H9 (cell line): ENCODE measurements at regions not wholly inside any gene's neighbourhood (a gene's known extent, or its start where the extent isn't known, plus 50 kb on each side); places are given as distances from the start of the nearest gene placed in this dataset.

Experiments
- DNase-seq: peaks from one replicate; pipeline ENCODE4 v3.0.0-alpha.2; 2017
- H2AFZ ChIP-seq: one replicate; pipeline ENCODE4 v1.6.1; 2013; ENCODE audit warnings: mild to moderate bottlenecking, low read length, control low read depth, moderate library complexity
- H2AK5ac ChIP-seq: 2 replicates; pipeline ENCODE4 v1.6.1; 2013; ENCODE audit warnings: low read length, control low read depth, mixed read lengths; ENCODE audit not compliant: insufficient read length
- H2BK120ac ChIP-seq: one replicate; pipeline ENCODE4 v1.6.1; 2013; ENCODE audit warnings: low read depth, mild to moderate bottlenecking, low read length, control low read depth, inconsistent platforms; ENCODE audit not compliant: poor library complexity, severe bottlenecking
- H2BK12ac ChIP-seq: 2 replicates; pipeline ENCODE4 v1.6.1; 2013; ENCODE audit warnings: low read length, control low read depth, mixed read lengths, low read depth; ENCODE audit not compliant: insufficient read length
- H2BK15ac ChIP-seq: 2 replicates; pipeline ENCODE4 v1.6.1; 2013; ENCODE audit warnings: low read depth, low read length, control low read depth
- H2BK20ac ChIP-seq: one replicate; pipeline ENCODE4 v1.6.1; 2013; ENCODE audit warnings: low read depth, mild to moderate bottlenecking, low read length, control low read depth, inconsistent platforms; ENCODE audit not compliant: poor library complexity, severe bottlenecking
- H2BK5ac ChIP-seq: 2 replicates; pipeline ENCODE4 v1.6.1; 2013; ENCODE audit warnings: low read length, control low read depth, mixed read lengths; ENCODE audit not compliant: insufficient read length
- H3K14ac ChIP-seq: 2 replicates; pipeline ENCODE4 v1.6.1; 2013; ENCODE audit warnings: low read length, control low read depth; ENCODE audit not compliant: insufficient read depth
- H3K18ac ChIP-seq: 2 replicates; pipeline ENCODE4 v1.6.1; 2013; ENCODE audit warnings: low read depth, mild to moderate bottlenecking, mixed read lengths, low read length, control low read depth; ENCODE audit not compliant: insufficient read length
- H3K23ac ChIP-seq: 2 replicates; pipeline ENCODE4 v1.6.1; 2013; ENCODE audit warnings: low read length, control low read depth, mixed read lengths, low read depth; ENCODE audit not compliant: insufficient read length
- H3K23me2 ChIP-seq: 2 replicates; pipeline ENCODE4 v1.6.1; 2013; ENCODE audit warnings: low read depth, mild to moderate bottlenecking, mixed read lengths, low read length, control low read depth; ENCODE audit not compliant: insufficient read length, poor library complexity, severe bottlenecking
- H3K27ac ChIP-seq: 2 replicates; pipeline ENCODE4 v1.5.1; 2013; ENCODE audit warnings: low read length, control low read depth, mixed read lengths, low read depth; ENCODE audit not compliant: insufficient read length
- H3K27me3 ChIP-seq: 2 replicates; pipeline ENCODE4 v1.6.1; 2013; ENCODE audit warnings: low read length, control low read depth, inconsistent platforms; ENCODE audit not compliant: insufficient read depth
- H3K4ac ChIP-seq: 2 replicates; pipeline ENCODE4 v1.6.1; 2013; ENCODE audit warnings: low read depth, mild to moderate bottlenecking, control low read depth, inconsistent platforms, low read length, moderate library complexity
- H3K4me1 ChIP-seq: 2 replicates; pipeline ENCODE4 v1.6.1; 2013; ENCODE audit warnings: low read length, control low read depth, inconsistent platforms; ENCODE audit not compliant: insufficient read depth
- H3K4me2 ChIP-seq: 2 replicates; pipeline ENCODE4 v1.6.1; 2013; ENCODE audit warnings: low read length, control low read depth, mixed read lengths; ENCODE audit not compliant: insufficient read length, insufficient read depth
- H3K56ac ChIP-seq: 2 replicates; pipeline ENCODE4 v1.6.1; 2013; ENCODE audit warnings: low read depth, mild to moderate bottlenecking, mixed read lengths, low read length, control low read depth; ENCODE audit not compliant: insufficient read length
- H3K79me1 ChIP-seq: 2 replicates; pipeline ENCODE4 v1.6.1; 2013; ENCODE audit warnings: low read depth, mild to moderate bottlenecking, moderate library complexity, low read length, control low read depth, inconsistent platforms; ENCODE audit not compliant: insufficient read depth, poor library complexity, severe bottlenecking
- H3K79me2 ChIP-seq: 2 replicates; pipeline ENCODE4 v1.6.1; 2013; ENCODE audit warnings: low read length, control low read depth, inconsistent platforms; ENCODE audit not compliant: insufficient read depth
- H3K9ac ChIP-seq: 2 replicates; pipeline ENCODE4 v1.6.1; 2013; ENCODE audit warnings: low read length, control low read depth, mixed read lengths; ENCODE audit not compliant: insufficient read length; ENCODE audit errors: extremely low read depth
- H3K9me3 ChIP-seq: one replicate; pipeline ENCODE4 v1.6.1; 2013; ENCODE audit warnings: low read depth, low read length, inconsistent platforms; ENCODE audit not compliant: control insufficient read depth
- H3T11ph ChIP-seq: one replicate; pipeline ENCODE4 v1.6.1; 2013; ENCODE audit warnings: mild to moderate bottlenecking, low read length, control low read depth, inconsistent platforms
- H4K20me1 ChIP-seq: one replicate; pipeline ENCODE4 v1.6.1; 2013; ENCODE audit not compliant: control insufficient read depth, insufficient read length, insufficient read depth
- H4K5ac ChIP-seq: 2 replicates; pipeline ENCODE4 v1.6.1; 2013; ENCODE audit warnings: low read depth, mild to moderate bottlenecking, mixed read lengths, low read length, control low read depth; ENCODE audit not compliant: insufficient read length
- H4K8ac ChIP-seq: replicated peaks from 2 replicates; pipeline ENCODE4 v1.6.1; 2013; ENCODE audit warnings: low read length, control low read depth, mixed read lengths, low read depth; ENCODE audit not compliant: insufficient read length
- H4K91ac ChIP-seq: 2 replicates; pipeline ENCODE4 v1.6.1; 2013; ENCODE audit warnings: low read depth, mild to moderate bottlenecking, moderate library complexity, mixed read lengths, low read length, control low read depth; ENCODE audit not compliant: insufficient read length
- H3K27ac Mint-ChIP-seq, 3 experiments: 2 replicates in 2 of 3; 3 replicates in 1 of 3; pipeline ENCODE4 v1.8.0; 2020 to 2021; ENCODE audit warnings: mixed read lengths in 3 of 3, mild to moderate bottlenecking in 1 of 3, moderate library complexity in 1 of 3
- H3K27me3 Mint-ChIP-seq: 2 replicates; pipeline ENCODE4 v1.8.0; 2021; ENCODE audit warnings: low read depth, mild to moderate bottlenecking, moderate library complexity, mixed read lengths
- H3K36me3 Mint-ChIP-seq, 3 experiments: 2 replicates in 2 of 3; 3 replicates in 1 of 3; pipeline ENCODE4 v1.8.0; 2020 to 2021; ENCODE audit warnings: low read depth in 3 of 3, mixed read lengths in 3 of 3; ENCODE audit not compliant: insufficient read depth in 1 of 3
- H3K4me1 Mint-ChIP-seq, 2 experiments: 2 replicates each; pipeline ENCODE4 v1.8.0; 2020; ENCODE audit warnings: mixed read lengths in 2 of 2
- H3K4me3 Mint-ChIP-seq, 2 experiments: 2 replicates in 1 of 2; 3 replicates in 1 of 2; pipeline ENCODE4 v1.8.0; 2020 to 2021; ENCODE audit warnings: mild to moderate bottlenecking in 2 of 2, mixed read lengths in 2 of 2, moderate library complexity in 1 of 2
- H3K9me3 Mint-ChIP-seq, 2 experiments: 2 replicates in 1 of 2; 3 replicates in 1 of 2; pipeline ENCODE4 v1.8.0; 2020; ENCODE audit warnings: mild to moderate bottlenecking in 2 of 2, mixed read lengths in 2 of 2, moderate library complexity in 1 of 2
- CTCF ChIP-seq: fragments of 200-600 bp; sonication (generic); conservative IDR thresholded peaks from 3 replicates; pipeline ENCODE4 v1.8.0; 2021; ENCODE audit warnings: antibody characterized with exemption, mild to moderate bottlenecking
- WGBS: extraction: QIAGEN DNeasy Blood & Tissue Kit; methylation state at CpG from one replicate; pipeline ENCODE4 v1.1.7; 2013; ENCODE audit warnings: missing lambda C conversion rate, low lambda C conversion rate, mixed read lengths; ENCODE audit not compliant: insufficient read length; ENCODE audit errors: extremely low coverage; 5-methylcytosine and 5-hydroxymethylcytosine counted together

GRCh38 chr7:26588511-26588910 is 275.9 kb downstream of the SKAP2 start:
- Histone ChIP-seq H3K4me2 (no peak overlapping the region), H2BK120ac (no peak overlapping the region), H3K79me2 (no peaks in the 10 kb centered on the region), H2BK20ac (no peak overlapping the region), H3K23ac (no peak overlapping the region), H3K56ac (no peak overlapping the region), H4K91ac (no peak overlapping the region), H4K5ac (no peak overlapping the region), H3K14ac (no peak overlapping the region), H3T11ph (no peak overlapping the region), H3K9ac (no peak overlapping the region), H4K8ac (no peak overlapping the region), H3K4ac (no peak overlapping the region), H2BK15ac (no peak overlapping the region), H3K79me1 (no peaks in the 10 kb centered on the region), H3K9me3 (no peaks in the 10 kb centered on the region), H3K27ac (no peak overlapping the region), H3K18ac (no peak overlapping the region), H4K20me1 (no peaks in the 10 kb centered on the region), H3K23me2 (no peaks in the 10 kb centered on the region), H2BK12ac (no peak overlapping the region), H3K4me1 (no peaks in the 10 kb centered on the region; the same call in 1 of the 2 replicates), H2AK5ac (no peak overlapping the region), H2AFZ (no peak overlapping the region), H2BK5ac (no peak overlapping the region), H3K27me3 (no peaks in the 10 kb centered on the region)
- WGBS: no CpG with 5 or more reads among the region's 1 CpG
- H3K27me3 Mint-ChIP-seq: peaks cover 12% of the 10 kb centered on the region
- no peak overlapping the region for H3K4me3 Mint-ChIP-seq
- no peaks in the 10 kb centered on the region; a peak in 1 of 5 replicates for H3K9me3 Mint-ChIP-seq
- no peak for DNase-seq
- H3K36me3 Mint-ChIP-seq: no peaks in the 10 kb centered on the region
- H3K27ac Mint-ChIP-seq: peak overlapping the region in 1 of 3 experiments; percentile 69; a peak in 1 of 7 replicates
- no peak for TF ChIP-seq CTCF
- peaks cover 14% of the 10 kb centered on the region in 2 experiments for H3K4me1 Mint-ChIP-seq
